MM.1S (cell line): ENCODE measurements at regions not wholly inside any gene's neighbourhood (a gene's known extent, or its start where the extent isn't known, plus 50 kb on each side); places are given as distances from the start of the nearest gene placed in this dataset.
"Not testable (repeated sequence)": the region's sequence is repeated elsewhere in the genome, so short reads cannot be mapped to it uniquely, and the experiment has no call there.

Experiments used
- DNase-seq: peaks from one replicate; pipeline ENCODE4 v3.0.0-alpha.2; 2015
- H2AFZ ChIP-seq: fragments of 300-600 bp; sonication (generic); 2 replicates; pipeline ENCODE4 v1.6.0; 2016; ENCODE audit warnings: antibody characterized with exemption, low read length
- H3F3A ChIP-seq: fragments of 300-600 bp; sonication (generic); 2 replicates; pipeline ENCODE4 v1.6.1; 2016; ENCODE audit warnings: mild to moderate bottlenecking, antibody characterized with exemption, low read length, moderate library complexity, mixed read lengths; ENCODE audit not compliant: insufficient read depth
- H3K27ac ChIP-seq: fragments of 300-600 bp; sonication (generic); 2 replicates; pipeline ENCODE4 v1.5.1; 2016; ENCODE audit warnings: mild to moderate bottlenecking, low read length
- H3K27me3 ChIP-seq: fragments of 300-600 bp; sonication (generic); replicated peaks from 2 replicates; pipeline ENCODE4 v1.6.0; 2016; ENCODE audit warnings: low read length; ENCODE audit not compliant: insufficient read depth
- H3K36me3 ChIP-seq: fragments of 300-600 bp; sonication (generic); replicated peaks from 2 replicates; pipeline ENCODE4 v1.6.1; 2016; ENCODE audit warnings: mild to moderate bottlenecking, low read length, mixed read lengths; ENCODE audit not compliant: insufficient read depth
- H3K4me1 ChIP-seq: fragments of 300-600 bp; sonication (generic); 2 replicates; pipeline ENCODE4 v1.6.1; 2016; ENCODE audit warnings: low read length, mixed read lengths
- H3K4me2 ChIP-seq: fragments of 300-600 bp; sonication (generic); 2 replicates; pipeline ENCODE4 v1.6.0; 2016; ENCODE audit warnings: low read depth, low read length
- H3K4me3 ChIP-seq: fragments of 300-600 bp; sonication (generic); 2 replicates; pipeline ENCODE4 v1.5.1; 2016; ENCODE audit warnings: low read length, mixed read lengths
- H3K79me2 ChIP-seq: fragments of 300-600 bp; sonication (generic); 2 replicates; pipeline ENCODE4 v1.6.1; 2016; ENCODE audit warnings: mixed run types, low read length, mixed read lengths
- H3K9ac ChIP-seq: fragments of 300-600 bp; sonication (generic); 2 replicates; pipeline ENCODE4 v1.6.1; 2016; ENCODE audit warnings: low read length, mixed read lengths
- H3K9me2 ChIP-seq: fragments of 300-600 bp; sonication (generic); replicated peaks from 2 replicates; pipeline ENCODE4 v1.6.1; 2016; ENCODE audit warnings: mild to moderate bottlenecking, low read length, mixed read lengths; ENCODE audit not compliant: insufficient read depth
- H3K9me3 ChIP-seq: fragments of 300-600 bp; sonication (generic); replicated peaks from 2 replicates; pipeline ENCODE4 v1.6.1; 2016; ENCODE audit warnings: mild to moderate bottlenecking, low read length, mixed read lengths; ENCODE audit not compliant: insufficient read depth
- H4K20me1 ChIP-seq: fragments of 300-600 bp; sonication (generic); 2 replicates; pipeline ENCODE4 v1.6.1; 2016; ENCODE audit warnings: mild to moderate bottlenecking, low read length, moderate library complexity, mixed read lengths; ENCODE audit not compliant: insufficient read depth
- EZH2 ChIP-seq: fragments of 300-600 bp; sonication (generic); optimal IDR thresholded peaks from 2 replicates; pipeline ENCODE3; 2017; ENCODE audit warnings: low read depth, mild to moderate bottlenecking, antibody characterized with exemption, low read length, mixed read lengths
- EZH2phosphoT487 ChIP-seq: fragments of 300-600 bp; sonication (generic); IDR thresholded peaks from 2 replicates; pipeline ENCODE4 v1.6.1; 2018; ENCODE audit warnings: antibody characterized with exemption, low read length
- TF ChIP-seq, protein P1 (sequence below): fragments of 300-600 bp; sonication (generic); IDR thresholded peaks from 2 replicates; pipeline ENCODE4 v1.5.1; 2016; ENCODE audit warnings: antibody characterized with exemption, low read length, mixed read lengths

GRCh38 chr6:87754828-87755227 lies 52.8 kb upstream of the AKIRIN2 start:
- no peak overlapping the region for H3K27ac ChIP-seq
- DNase-seq: no peak
- no peak for TF ChIP-seq EZH2phosphoT487
- TF ChIP-seq, protein P1, sequence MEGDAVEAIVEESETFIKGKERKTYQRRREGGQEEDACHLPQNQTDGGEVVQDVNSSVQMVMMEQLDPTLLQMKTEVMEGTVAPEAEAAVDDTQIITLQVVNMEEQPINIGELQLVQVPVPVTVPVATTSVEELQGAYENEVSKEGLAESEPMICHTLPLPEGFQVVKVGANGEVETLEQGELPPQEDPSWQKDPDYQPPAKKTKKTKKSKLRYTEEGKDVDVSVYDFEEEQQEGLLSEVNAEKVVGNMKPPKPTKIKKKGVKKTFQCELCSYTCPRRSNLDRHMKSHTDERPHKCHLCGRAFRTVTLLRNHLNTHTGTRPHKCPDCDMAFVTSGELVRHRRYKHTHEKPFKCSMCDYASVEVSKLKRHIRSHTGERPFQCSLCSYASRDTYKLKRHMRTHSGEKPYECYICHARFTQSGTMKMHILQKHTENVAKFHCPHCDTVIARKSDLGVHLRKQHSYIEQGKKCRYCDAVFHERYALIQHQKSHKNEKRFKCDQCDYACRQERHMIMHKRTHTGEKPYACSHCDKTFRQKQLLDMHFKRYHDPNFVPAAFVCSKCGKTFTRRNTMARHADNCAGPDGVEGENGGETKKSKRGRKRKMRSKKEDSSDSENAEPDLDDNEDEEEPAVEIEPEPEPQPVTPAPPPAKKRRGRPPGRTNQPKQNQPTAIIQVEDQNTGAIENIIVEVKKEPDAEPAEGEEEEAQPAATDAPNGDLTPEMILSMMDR: no peak
- no peak overlapping the region for H3K4me3 ChIP-seq
- H4K20me1 ChIP-seq: no peaks in the 10 kb centered on the region
- no peaks in the 10 kb centered on the region for H3K79me2 ChIP-seq
- H3K9me3 ChIP-seq: no peaks in the 10 kb centered on the region
- no peaks in the 10 kb centered on the region for H3F3A ChIP-seq
- peaks cover 15% of the 10 kb centered on the region for H3K4me1 ChIP-seq
- no peak overlapping the region for H2AFZ ChIP-seq
- no peaks in the 10 kb centered on the region for H3K36me3 ChIP-seq
- no peaks in the 10 kb centered on the region for H3K27me3 ChIP-seq
- H3K9me2 ChIP-seq: no peaks in the 10 kb centered on the region
- H3K4me2 ChIP-seq: no peak overlapping the region
- H3K9ac ChIP-seq: no peak overlapping the region

GRCh38 chr6:87753131-87753685 lies 51.2 kb upstream of the AKIRIN2 start:
- no peaks in the 10 kb centered on the region for H3K9me3 ChIP-seq
- no peak for DNase-seq
- H3K4me3 ChIP-seq: no peak overlapping the region
- H3K4me2 ChIP-seq: no peak overlapping the region
- TF ChIP-seq EZH2: no peak
- TF ChIP-seq EZH2phosphoT487: no peak
- TF ChIP-seq, protein P1: no peak
- no peaks in the 10 kb centered on the region for H4K20me1 ChIP-seq
- H3K27ac ChIP-seq: no peak overlapping the region
- no peaks in the 10 kb centered on the region for H3K79me2 ChIP-seq
- peaks cover 15% of the 10 kb centered on the region for H3K4me1 ChIP-seq
- H2AFZ ChIP-seq: no peak overlapping the region
- no peaks in the 10 kb centered on the region for H3K36me3 ChIP-seq
- no peaks in the 10 kb centered on the region for H3F3A ChIP-seq
- no peaks in the 10 kb centered on the region for H3K27me3 ChIP-seq
- H3K9ac ChIP-seq: no peak overlapping the region
- H3K9me2 ChIP-seq: no peaks in the 10 kb centered on the region

DNA sequence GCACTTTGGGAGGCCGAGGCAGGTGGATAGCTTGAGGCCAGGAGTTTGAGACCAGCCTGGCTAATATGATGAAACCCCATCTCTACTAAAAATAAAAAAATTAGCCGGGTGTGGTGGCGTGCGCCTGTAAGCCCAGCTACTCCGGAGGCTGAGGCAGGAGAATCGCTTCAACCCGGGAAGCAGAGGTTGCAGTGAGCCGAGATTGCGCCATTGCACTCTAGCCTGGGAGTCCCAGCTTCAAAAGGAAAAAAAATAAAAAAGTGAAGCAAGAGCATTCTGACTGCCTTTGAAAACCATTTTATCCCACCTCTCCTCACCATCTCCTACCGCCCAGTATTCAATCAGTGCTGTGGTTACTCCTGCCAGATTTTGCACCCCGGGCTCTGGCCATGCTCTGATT lies 50.5 kb upstream of the AKIRIN2 start:
- not testable (repeated sequence) for H3K9ac ChIP-seq, DNase-seq, H2AFZ ChIP-seq, H3K79me2 ChIP-seq, H3K9me3 ChIP-seq, H4K20me1 ChIP-seq, H3K27me3 ChIP-seq, H3K27ac ChIP-seq, H3K4me2 ChIP-seq, H3K4me3 ChIP-seq, H3K36me3 ChIP-seq, H3K9me2 ChIP-seq, H3F3A ChIP-seq
- peaks cover 15% of the 10 kb centered on the region for H3K4me1 ChIP-seq
